OCI-LY1 (cell line): ENCODE measurements at regions not wholly inside any gene's neighbourhood (a gene's known extent, or its start where the extent isn't known, plus 50 kb on each side); places are given as distances from the start of the nearest gene placed in this dataset.

Source experiments
- EZH2 ChIP-seq: fragments of 200-600 bp; sonication (generic), shearing (Covaris generic); IDR thresholded peaks from 2 replicates; pipeline ENCODE4 v1.8.0; 2017; ENCODE audit warnings: borderline replicate concordance, mixed run types, mild to moderate bottlenecking, antibody characterized with exemption, low read length, moderate library complexity, mixed read lengths
- TF ChIP-seq, protein P1 (sequence below): fragments of 200-600 bp; sonication (generic), shearing (Covaris generic); IDR thresholded peaks from 2 replicates; pipeline ENCODE4 v1.5.1; 2017; ENCODE audit warnings: mild to moderate bottlenecking, antibody characterized with exemption, low read length, moderate library complexity, mixed read lengths

DNA sequence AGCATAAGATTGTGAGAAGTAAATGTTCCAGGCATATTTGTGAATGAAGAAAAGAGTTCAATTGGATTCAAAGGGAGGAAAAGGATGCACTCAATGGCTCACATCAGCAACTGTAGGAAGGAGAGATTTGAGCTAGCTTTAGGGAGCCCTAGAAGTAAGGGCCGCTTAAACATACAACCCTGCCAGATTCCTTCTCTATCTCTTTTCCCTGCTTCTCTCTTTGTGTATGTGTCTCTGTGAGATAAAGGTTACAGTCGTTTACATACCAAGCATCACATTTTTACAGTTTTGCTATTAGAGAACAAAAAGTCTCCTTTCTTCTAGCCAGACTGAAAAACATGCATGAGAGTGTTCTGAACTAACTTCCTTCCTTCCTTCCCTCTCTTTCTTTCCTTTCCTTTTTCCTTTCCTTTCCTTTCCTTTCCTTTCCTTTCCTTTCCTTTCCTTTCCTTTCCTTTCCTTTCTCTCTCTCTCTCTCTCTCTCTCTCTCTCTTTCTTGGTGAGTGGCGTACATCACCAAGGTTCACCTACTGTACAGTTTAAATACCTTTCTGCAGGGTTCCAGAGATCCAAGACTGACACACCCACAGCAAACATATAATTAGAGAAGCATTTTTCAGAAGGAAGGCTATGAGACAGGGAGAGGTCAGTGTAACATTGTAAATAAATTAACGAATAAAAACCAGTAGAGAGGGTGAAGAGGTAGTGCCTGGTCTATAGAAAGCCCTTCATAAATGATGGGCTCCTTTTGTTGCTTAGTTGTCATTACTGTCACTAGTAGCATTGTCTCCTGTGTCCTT, 240.4 kb downstream of the ARL4A start:
- TF ChIP-seq, protein P1, sequence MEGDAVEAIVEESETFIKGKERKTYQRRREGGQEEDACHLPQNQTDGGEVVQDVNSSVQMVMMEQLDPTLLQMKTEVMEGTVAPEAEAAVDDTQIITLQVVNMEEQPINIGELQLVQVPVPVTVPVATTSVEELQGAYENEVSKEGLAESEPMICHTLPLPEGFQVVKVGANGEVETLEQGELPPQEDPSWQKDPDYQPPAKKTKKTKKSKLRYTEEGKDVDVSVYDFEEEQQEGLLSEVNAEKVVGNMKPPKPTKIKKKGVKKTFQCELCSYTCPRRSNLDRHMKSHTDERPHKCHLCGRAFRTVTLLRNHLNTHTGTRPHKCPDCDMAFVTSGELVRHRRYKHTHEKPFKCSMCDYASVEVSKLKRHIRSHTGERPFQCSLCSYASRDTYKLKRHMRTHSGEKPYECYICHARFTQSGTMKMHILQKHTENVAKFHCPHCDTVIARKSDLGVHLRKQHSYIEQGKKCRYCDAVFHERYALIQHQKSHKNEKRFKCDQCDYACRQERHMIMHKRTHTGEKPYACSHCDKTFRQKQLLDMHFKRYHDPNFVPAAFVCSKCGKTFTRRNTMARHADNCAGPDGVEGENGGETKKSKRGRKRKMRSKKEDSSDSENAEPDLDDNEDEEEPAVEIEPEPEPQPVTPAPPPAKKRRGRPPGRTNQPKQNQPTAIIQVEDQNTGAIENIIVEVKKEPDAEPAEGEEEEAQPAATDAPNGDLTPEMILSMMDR, result no peak
- TF ChIP-seq EZH2, result no peak
